Activated CD8-positive, alpha-beta T cell treated with anti-CD3 and anti-CD28 coated beads, Interleukin-2, amount 10 ng/mL, durations not matched to agents 7 days and 5 days (primary cell): ENCODE measurements at regions not wholly inside any gene's neighbourhood (a gene's known extent, or its start where the extent isn't known, plus 50 kb on each side); places are given as distances from the start of the nearest gene placed in this dataset.
"Not testable (repeated sequence)": the region's sequence is repeated elsewhere in the genome, so short reads cannot be mapped to it uniquely, and the experiment has no call there.

Experiments used
- ATAC-seq: fragments of 150-1000 bp; cut with Tn5 transposase; one replicate; pipeline ENCODE4 v1.10.0; 2021; ENCODE audit warnings: moderate library complexity
- CTCF ChIA-PET: fragments of 350-600 bp; sonication (Branson Sonifier 250); formaldehyde crosslinking; loops from one replicate; lab custom pipeline; 2021; ENCODE audit warnings: antibody characterized with exemption; lab: Charles Lee
- POLR2A ChIA-PET: fragments of 350-600 bp; sonication (Branson Sonifier 250); formaldehyde crosslinking; loops from one replicate; lab custom pipeline; 2021; ENCODE audit warnings: antibody characterized with exemption; lab: Charles Lee
- DNase-seq: peaks from one replicate; pipeline ENCODE4 v3.0.0-alpha.2; 2020
- H3K27ac Mint-ChIP-seq: one replicate; pipeline ENCODE4 v1.8.0; 2021; ENCODE audit warnings: mild to moderate bottlenecking, mixed read lengths
- H3K27me3 Mint-ChIP-seq: one replicate; pipeline ENCODE4 v1.8.0; 2021; ENCODE audit warnings: low read depth, mixed read lengths
- H3K36me3 Mint-ChIP-seq: one replicate; pipeline ENCODE4 v1.8.0; 2021; ENCODE audit warnings: low read depth, mixed read lengths
- H3K4me1 Mint-ChIP-seq: one replicate; pipeline ENCODE4 v1.8.0; 2021; ENCODE audit warnings: low read depth, mixed read lengths
- H3K4me3 Mint-ChIP-seq: one replicate; pipeline ENCODE4 v1.8.0; 2021; ENCODE audit warnings: mild to moderate bottlenecking, mixed read lengths
- H3K9me3 Mint-ChIP-seq: one replicate; pipeline ENCODE4 v1.8.0; 2022; ENCODE audit warnings: mixed read lengths; ENCODE audit not compliant: insufficient read depth

DNA sequence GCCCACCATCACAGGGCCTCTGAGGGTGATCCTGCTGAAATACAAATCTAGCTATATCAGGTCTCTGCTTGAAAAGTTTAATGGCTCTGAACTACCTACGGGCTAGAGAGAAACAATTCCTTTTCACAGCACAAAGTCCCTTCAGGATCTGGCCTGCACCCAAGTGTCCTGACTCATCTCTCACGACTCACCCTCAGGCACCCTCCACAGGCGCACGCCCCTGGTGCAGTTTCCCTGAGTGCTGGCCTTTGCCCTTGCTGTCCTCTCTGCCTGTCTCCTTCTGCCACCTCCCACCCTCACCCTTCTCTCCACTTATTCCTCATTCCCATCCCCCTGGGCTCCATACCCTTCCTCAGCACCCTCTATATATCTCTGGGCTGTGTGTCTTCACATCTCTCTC is 901.7 kb downstream of the TUBA3C start:
- DNase-seq, CTCF ChIA-PET: not testable (repeated sequence)

DNA sequence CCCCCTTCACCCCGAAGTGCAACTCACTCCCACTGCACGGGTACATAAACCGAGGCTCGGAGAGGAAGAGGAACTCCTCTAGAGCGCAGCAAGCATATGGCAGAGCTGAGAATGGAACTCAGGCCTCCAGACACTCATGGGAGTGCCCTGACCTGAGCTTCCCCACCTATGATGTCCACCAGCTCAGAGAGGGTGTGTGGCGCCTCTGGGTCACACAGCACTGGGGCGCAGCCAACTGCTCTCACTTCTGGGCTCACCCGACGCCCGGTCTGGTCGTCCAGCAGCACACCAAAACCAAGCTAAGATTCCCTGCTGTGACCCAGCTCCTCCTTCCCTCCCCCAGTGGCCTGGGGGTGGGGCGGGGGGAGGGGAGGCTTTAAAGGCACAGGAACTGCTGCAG is 904.3 kb downstream of the TUBA3C start:
- DNase-seq, POLR2A ChIA-PET, H3K4me1 Mint-ChIP-seq, H3K36me3 Mint-ChIP-seq, H3K27ac Mint-ChIP-seq, H3K9me3 Mint-ChIP-seq, CTCF ChIA-PET, ATAC-seq, H3K27me3 Mint-ChIP-seq, H3K4me3 Mint-ChIP-seq: not testable (repeated sequence)

More for the DNA sequence above, 901.7 kb downstream of the TUBA3C start:
- H3K36me3 Mint-ChIP-seq, H3K27ac Mint-ChIP-seq, ATAC-seq, H3K4me1 Mint-ChIP-seq, POLR2A ChIA-PET, H3K27me3 Mint-ChIP-seq, H3K4me3 Mint-ChIP-seq, H3K9me3 Mint-ChIP-seq: not testable (repeated sequence)

DNA sequence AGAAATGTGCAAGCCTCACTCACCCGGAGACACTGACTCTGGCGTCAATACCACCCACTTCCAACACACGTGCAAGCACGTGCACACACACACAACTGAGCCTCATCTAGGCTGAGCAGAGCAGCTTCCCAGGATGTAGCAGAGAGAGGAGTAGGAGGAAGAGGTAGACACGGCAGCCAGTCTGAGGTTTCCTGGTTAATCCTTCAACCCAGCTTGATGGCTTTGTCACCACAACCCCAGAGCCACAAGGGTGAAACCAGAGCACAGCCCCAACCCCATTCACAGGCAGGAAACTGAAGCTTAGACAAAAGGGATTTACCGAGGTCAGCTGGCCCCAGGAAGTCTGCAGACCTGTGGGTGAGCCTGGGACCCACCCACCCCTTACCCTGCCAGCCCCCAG is 905.3 kb downstream of the TUBA3C start:
- ATAC-seq, H3K27ac Mint-ChIP-seq, H3K4me1 Mint-ChIP-seq, DNase-seq, POLR2A ChIA-PET, H3K27me3 Mint-ChIP-seq, H3K4me3 Mint-ChIP-seq, H3K36me3 Mint-ChIP-seq, H3K9me3 Mint-ChIP-seq, CTCF ChIA-PET: not testable (repeated sequence)

DNA sequence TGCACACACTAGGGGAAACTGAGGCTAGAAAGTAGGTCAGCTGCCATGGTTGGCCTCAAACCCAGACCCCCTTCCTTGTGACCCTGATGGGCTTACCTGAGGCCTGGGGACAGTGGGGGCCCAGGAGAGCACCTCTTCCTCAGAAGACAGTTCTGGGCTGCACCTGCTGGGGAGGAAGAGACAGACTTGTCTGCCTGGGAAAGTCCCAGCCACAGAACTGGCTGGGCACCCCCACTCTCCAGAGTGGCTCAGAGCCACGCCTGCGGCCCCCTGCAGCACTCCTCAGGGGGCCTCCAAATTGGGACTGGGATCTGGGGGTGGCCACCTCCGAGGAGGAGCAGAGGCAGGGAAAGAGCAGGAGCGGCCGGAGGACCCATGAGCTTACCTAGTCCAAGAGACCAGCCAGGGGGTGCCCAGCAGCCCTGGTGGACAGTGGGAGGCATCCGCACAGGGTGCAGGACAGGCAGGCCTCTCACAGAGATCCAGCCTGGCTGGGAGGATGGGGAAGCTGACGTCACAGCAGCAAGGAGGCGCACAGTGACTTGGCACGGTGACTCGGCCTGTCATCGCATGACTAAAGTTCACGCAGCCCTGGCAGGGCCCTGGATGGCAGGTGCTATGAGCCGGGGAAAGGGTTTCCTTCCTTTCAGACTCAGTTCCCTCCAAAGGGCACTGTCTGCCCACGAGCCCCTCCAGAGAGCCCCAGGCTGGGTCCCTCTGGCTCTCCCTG is 907.7 kb downstream of the TUBA3C start:
- DNase-seq, H3K9me3 Mint-ChIP-seq, H3K27ac Mint-ChIP-seq, POLR2A ChIA-PET, CTCF ChIA-PET, H3K4me3 Mint-ChIP-seq, H3K27me3 Mint-ChIP-seq, H3K36me3 Mint-ChIP-seq, H3K4me1 Mint-ChIP-seq, ATAC-seq: not testable (repeated sequence)

- POLR2A ChIA-PET, H3K4me3 Mint-ChIP-seq, H3K9me3 Mint-ChIP-seq, CTCF ChIA-PET, H3K4me1 Mint-ChIP-seq, DNase-seq, H3K36me3 Mint-ChIP-seq, ATAC-seq, H3K27ac Mint-ChIP-seq, H3K27me3 Mint-ChIP-seq: not testable (repeated sequence)
Observed at GRCh38 chr13:18258801-18259419, 922.7 kb downstream of the TUBA3C start.

GRCh38 chr13:18257686-18258085 is 923.9 kb downstream of the TUBA3C start:
- ATAC-seq, H3K27ac Mint-ChIP-seq, H3K9me3 Mint-ChIP-seq, POLR2A ChIA-PET, H3K4me3 Mint-ChIP-seq, H3K27me3 Mint-ChIP-seq, DNase-seq, CTCF ChIA-PET, H3K36me3 Mint-ChIP-seq, H3K4me1 Mint-ChIP-seq: not testable (repeated sequence)

DNA sequence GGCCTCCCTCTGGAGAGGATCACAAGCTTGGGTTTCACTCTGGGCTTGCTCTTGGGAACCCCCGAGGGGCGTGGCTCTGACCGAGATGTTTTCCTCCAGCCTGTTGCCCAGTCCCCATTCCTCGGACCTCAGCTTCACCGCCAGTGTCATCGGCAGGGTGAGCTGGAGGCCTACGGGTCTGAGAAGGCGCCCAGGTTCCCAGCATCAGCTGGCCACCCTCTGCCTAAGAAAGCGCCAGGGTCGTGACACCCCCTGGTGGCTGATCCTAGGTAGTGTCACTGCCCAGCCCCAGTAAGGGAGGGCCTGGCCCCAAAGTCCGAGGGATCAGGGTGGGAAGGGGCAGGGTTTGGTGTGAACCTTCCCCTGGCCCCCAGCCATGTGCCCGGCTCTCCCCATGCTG is 928.8 kb downstream of the TUBA3C start:
- H3K9me3 Mint-ChIP-seq, POLR2A ChIA-PET, H3K4me3 Mint-ChIP-seq, H3K27me3 Mint-ChIP-seq, H3K27ac Mint-ChIP-seq, ATAC-seq, H3K36me3 Mint-ChIP-seq, H3K4me1 Mint-ChIP-seq, DNase-seq, CTCF ChIA-PET: not testable (repeated sequence)

DNA sequence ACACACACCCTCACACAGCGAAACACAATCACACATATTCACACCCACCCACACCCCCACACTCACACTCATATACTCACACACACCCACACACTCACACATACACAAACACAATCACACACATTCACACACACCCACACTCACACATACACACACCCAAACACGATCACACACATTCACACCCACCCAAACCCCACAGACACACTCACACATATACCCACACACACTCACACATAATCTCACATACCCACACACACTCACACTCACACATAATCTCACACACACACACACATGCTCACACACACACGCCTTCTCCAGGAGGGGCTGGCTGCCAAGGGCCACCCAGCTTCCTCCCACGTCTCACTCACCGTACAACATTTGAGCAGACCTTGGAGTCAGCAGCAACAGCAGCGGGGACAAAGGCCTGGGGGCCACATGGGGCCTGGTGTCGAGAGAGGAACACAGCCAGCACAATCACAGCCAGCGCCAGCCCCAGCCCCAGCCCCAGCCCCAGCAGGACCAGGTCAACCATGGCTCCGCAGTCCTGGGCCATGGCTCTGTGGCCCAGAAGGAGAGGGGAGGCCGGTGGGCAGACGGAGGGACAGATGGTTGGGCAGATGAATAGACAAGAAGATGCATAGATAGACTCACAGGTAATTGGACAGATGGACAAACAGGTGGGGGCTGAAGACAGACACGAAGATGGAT is 932.9 kb downstream of the TUBA3C start:
- not testable (repeated sequence) for H3K27ac Mint-ChIP-seq

GRCh38 chr13:18240086-18240485 is 941.5 kb downstream of the TUBA3C start:
- CTCF ChIA-PET, POLR2A ChIA-PET, H3K36me3 Mint-ChIP-seq, H3K4me3 Mint-ChIP-seq, H3K4me1 Mint-ChIP-seq, DNase-seq, ATAC-seq, H3K27ac Mint-ChIP-seq, H3K27me3 Mint-ChIP-seq, H3K9me3 Mint-ChIP-seq: not testable (repeated sequence)

More for the DNA sequence above, 932.9 kb downstream of the TUBA3C start:
- H3K9me3 Mint-ChIP-seq, H3K36me3 Mint-ChIP-seq, DNase-seq, H3K4me3 Mint-ChIP-seq, POLR2A ChIA-PET, H3K27me3 Mint-ChIP-seq, H3K4me1 Mint-ChIP-seq, ATAC-seq, CTCF ChIA-PET: not testable (repeated sequence)

DNA sequence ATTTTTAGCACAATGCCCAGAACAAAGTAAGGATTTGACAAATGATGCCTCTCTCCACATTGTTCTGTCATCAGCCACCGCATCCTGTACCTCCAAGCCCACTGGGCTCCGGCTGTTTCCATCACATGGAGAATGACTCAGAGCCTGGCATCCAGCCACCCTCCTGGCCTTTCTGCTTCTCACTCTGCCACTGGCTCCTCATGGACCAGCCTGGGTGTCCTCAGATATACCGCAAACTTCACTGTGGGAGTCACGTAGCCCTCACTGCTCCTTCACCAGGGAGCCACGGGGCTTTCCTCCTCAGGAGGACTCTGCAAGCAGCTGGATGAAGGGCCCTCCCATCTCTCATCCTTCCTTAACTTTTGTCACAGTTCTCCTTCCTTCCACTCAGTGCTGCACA is 943.0 kb downstream of the TUBA3C start:
- H3K4me3 Mint-ChIP-seq, ATAC-seq, H3K27me3 Mint-ChIP-seq, POLR2A ChIA-PET, H3K9me3 Mint-ChIP-seq, H3K27ac Mint-ChIP-seq, CTCF ChIA-PET, H3K4me1 Mint-ChIP-seq, DNase-seq, H3K36me3 Mint-ChIP-seq: not testable (repeated sequence)

- Mint-ChIP-seq H3K36me3 (no peaks in the 10 kb centered on the region), H3K9me3 (no peaks in the 10 kb centered on the region), H3K27ac (no peak overlapping the region), H3K4me1 (no peaks in the 10 kb centered on the region), H3K27me3 (no peaks in the 10 kb centered on the region), H3K4me3 (no peak overlapping the region)
- no peak for DNase-seq
- ATAC-seq, result no peak
- ChIA-PET CTCF (no interaction called here), POLR2A (no interaction called here)
Observed at GRCh38 chr13:18236528-18236815, 945.2 kb downstream of the TUBA3C start.

DNA sequence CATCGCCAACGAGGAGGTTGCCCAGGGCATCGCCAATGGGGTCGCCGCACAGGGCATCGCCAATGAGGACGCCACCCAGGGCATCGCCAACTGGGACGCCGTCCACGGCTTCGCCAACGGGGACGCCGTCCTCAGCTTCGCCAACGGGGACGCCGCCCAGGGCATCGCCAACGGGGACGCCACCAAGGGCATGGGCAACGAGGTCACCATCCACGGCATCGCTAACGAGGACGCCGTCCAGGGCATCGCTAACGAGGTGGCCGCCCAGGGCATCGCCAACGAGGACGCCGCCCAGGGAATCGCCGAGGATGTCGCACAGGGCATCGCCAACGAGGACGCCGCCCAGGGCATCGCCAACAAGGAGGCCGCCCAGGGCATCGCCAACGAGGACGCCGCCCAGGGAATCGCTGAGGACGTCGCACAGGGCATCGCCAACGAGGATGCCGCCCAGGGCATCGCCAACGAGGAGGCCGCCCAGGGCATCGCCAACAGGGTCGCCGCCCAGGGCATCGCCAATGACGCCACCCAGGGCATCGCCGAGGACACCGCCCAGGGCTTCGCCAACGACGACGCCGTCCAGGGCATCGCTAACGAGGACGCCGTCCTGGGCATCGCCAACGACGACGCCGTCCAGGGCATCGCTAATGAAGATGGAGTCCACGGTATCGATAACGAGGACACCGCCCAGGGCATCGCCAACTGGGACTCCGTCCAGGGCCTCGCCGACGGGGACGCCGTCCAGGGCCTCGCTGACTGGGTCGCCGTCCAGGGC is 945.7 kb downstream of the TUBA3C start:
- H3K4me1 Mint-ChIP-seq, result no peaks in the 10 kb centered on the region
- H3K4me3 Mint-ChIP-seq, result no peak overlapping the region
- ChIA-PET POLR2A (no interaction called here), CTCF (no interaction called here)
- H3K36me3 Mint-ChIP-seq, result no peaks in the 10 kb centered on the region
- DNase-seq (no peak), ATAC-seq (no peak)
- no peak overlapping the region for H3K27ac Mint-ChIP-seq
- no peaks in the 10 kb centered on the region for H3K9me3 Mint-ChIP-seq
- H3K27me3 Mint-ChIP-seq, result no peaks in the 10 kb centered on the region
